Thoracic aorta (tissue), 2 donors: ENCODE measurements at regions not wholly inside any gene's neighbourhood (a gene's known extent, or its start where the extent isn't known, plus 50 kb on each side); places are given as distances from the start of the nearest gene placed in this dataset.

Experiments
- ATAC-seq: fragments of 150-250 bp; one replicate; pipeline ENCODE4 v1.8.0; 2017; ENCODE audit warnings: low read depth; ENCODE audit not compliant: insufficient number of reproducible peaks, low FRiP score
- DNase-seq: peaks from one replicate; pipeline ENCODE4 v3.0.0-alpha.2; 2020; ENCODE audit warnings: low spot score
- H3K27ac ChIP-seq, 2 donors: fragments of 200-600 bp; sonication (generic); 1 replicate in 1 of 2; 2 replicates in 1 of 2; pipeline ENCODE4 v1.5.1; 2016; ENCODE audit warnings: mild to moderate bottlenecking in 2 of 2, moderate library complexity in 2 of 2
- H3K27me3 ChIP-seq: fragments of 200-600 bp; sonication (generic); replicated peaks from 2 replicates; pipeline ENCODE4 v1.6.0; 2016; ENCODE audit warnings: mild to moderate bottlenecking; ENCODE audit not compliant: insufficient read depth
- H3K36me3 ChIP-seq: fragments of 200-600 bp; sonication (generic); one replicate; pipeline ENCODE4 v1.5.1; 2016
- H3K4me1 ChIP-seq, 2 donors: fragments of 200-600 bp; sonication (generic); 1 replicate in 1 of 2; 2 replicates in 1 of 2; pipeline versions ENCODE4 v1.5.1 to v1.6.0; 2016; ENCODE audit warnings: low read depth in 2 of 2, mild to moderate bottlenecking in 1 of 2; ENCODE audit not compliant: control insufficient read depth in 1 of 2
- H3K4me3 ChIP-seq: fragments of 200-600 bp; sonication (generic); 2 replicates; pipeline ENCODE4 v1.5.1; 2016; ENCODE audit warnings: mild to moderate bottlenecking
- H3K9me3 ChIP-seq: fragments of 200-600 bp; sonication (generic); 2 replicates; pipeline ENCODE4 v1.5.1; 2016
- TF ChIP-seq, protein P1 (sequence below): fragments of 200-600 bp; sonication (generic); IDR thresholded peaks from one replicate; pipeline ENCODE4 v1.5.1; 2019; ENCODE audit warnings: antibody characterized with exemption

DNA sequence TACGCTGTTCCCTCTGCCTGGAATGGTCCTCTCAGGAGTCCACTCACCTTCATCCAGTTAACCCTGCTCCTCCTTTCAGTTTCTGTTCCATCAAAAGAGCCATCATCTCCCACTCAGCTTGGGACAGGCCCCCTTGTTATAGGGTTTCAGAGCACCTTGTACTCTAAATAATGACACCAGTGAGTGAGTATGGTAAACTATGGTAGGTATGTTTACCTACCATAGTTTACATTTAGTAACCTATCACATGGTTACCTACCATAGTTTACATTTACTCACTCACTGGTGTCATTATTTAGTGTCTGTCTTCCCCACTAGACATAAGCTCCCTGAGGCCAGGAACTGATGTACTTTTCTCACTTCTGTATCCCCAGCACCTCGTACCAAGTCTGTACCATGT lies 130.2 kb upstream of the SESN3 start:
- H3K4me1 ChIP-seq: peaks cover 34 to 42% of the 10 kb centered on the region in 2 donors
- TF ChIP-seq, protein P1, sequence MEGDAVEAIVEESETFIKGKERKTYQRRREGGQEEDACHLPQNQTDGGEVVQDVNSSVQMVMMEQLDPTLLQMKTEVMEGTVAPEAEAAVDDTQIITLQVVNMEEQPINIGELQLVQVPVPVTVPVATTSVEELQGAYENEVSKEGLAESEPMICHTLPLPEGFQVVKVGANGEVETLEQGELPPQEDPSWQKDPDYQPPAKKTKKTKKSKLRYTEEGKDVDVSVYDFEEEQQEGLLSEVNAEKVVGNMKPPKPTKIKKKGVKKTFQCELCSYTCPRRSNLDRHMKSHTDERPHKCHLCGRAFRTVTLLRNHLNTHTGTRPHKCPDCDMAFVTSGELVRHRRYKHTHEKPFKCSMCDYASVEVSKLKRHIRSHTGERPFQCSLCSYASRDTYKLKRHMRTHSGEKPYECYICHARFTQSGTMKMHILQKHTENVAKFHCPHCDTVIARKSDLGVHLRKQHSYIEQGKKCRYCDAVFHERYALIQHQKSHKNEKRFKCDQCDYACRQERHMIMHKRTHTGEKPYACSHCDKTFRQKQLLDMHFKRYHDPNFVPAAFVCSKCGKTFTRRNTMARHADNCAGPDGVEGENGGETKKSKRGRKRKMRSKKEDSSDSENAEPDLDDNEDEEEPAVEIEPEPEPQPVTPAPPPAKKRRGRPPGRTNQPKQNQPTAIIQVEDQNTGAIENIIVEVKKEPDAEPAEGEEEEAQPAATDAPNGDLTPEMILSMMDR: no peak
- ATAC-seq (no peak), DNase-seq (no peak)
- no peaks in the 10 kb centered on the region for H3K27me3 ChIP-seq
- H3K27ac ChIP-seq: no peak overlapping the region
- H3K36me3 ChIP-seq: no peaks in the 10 kb centered on the region
- H3K9me3 ChIP-seq: no peaks in the 10 kb centered on the region
- no peak overlapping the region for H3K4me3 ChIP-seq

DNA sequence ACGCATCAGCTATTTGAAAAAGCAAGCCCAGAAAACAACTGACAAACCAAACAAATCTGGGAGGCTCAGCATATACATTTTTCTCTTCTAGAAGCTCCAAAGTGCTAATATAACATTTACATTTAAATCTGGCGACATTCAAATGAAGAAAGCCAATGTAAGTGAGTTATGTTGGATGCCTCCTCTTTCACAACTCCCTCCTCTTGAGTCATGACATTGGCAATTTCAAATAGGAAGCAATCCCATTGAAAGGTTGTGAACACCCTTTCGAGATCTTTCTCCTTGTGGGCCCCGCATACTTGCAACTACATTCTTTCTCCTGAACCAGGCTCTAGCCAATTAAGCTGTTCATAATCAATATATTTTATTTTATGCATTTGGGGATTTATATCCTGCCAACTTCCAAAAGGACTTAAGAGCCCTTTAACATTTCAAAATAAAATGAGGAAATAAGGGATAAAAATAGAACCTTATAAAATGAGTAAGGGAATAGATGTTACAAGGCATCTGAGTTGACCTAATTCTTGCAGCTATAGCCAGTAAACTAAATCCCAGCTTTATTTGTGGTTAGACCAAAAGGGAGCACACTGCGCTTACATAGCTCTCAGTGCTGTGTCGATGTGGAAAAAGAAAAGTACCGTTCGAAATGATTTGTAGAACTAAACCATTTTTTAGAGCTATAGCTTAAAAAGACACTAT lies 129.5 kb upstream of the SESN3 start:
- Histone ChIP-seq H3K27me3 (no peaks in the 10 kb centered on the region), H3K27ac (no peak overlapping the region), H3K4me1 (peaks cover 34 to 39% of the 10 kb centered on the region in 2 donors), H3K4me3 (no peak overlapping the region), H3K36me3 (no peaks in the 10 kb centered on the region), H3K9me3 (no peaks in the 10 kb centered on the region)
- no peak for DNase-seq
- no peak for ATAC-seq
- TF ChIP-seq, protein P1: no peak

DNA sequence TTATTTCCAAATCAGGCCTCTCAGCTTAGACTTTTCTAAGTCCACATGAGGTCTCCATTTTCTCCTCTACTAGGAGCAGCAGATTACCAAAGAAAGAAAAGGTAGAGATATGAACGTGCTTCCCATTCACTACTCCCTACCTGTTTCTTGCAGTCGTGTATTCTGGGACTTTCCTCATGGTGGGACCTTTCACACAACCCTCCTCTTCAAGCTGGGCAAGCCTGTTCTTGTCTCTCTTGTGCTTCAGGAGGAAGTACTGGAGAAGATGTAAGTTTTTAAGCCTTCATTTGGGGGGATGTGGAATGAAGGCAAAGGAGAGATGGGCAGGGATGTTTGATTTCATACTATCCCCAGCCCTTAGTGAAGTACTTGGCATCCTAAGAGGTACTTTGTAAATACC lies 128.8 kb upstream of the SESN3 start:
- Histone ChIP-seq H3K27ac (no peak overlapping the region), H3K9me3 (no peaks in the 10 kb centered on the region)
- no peak for ATAC-seq

DNA sequence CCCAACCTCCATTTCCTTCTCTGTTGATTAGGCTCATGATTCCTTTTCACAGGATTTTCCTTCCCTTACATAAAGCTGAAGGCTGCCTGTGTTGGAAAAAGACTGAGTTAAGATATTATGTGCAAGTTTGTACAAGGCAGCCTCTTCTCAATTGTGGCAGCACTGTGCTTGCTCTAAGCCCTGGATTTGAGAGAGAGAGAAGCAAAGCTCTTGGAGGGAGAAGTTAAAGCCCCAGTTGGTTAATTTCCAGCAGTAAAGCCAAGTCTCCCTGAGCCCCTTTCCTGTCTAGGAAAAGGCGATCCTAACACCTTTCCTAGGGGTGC lies 128.3 kb upstream of the SESN3 start:
- Histone ChIP-seq H3K4me1 (peaks cover 24 to 27% of the 10 kb centered on the region in 2 donors), H3K9me3 (no peaks in the 10 kb centered on the region), H3K27ac (no peak overlapping the region), H3K36me3 (no peaks in the 10 kb centered on the region), H3K4me3 (no peak overlapping the region), H3K27me3 (no peaks in the 10 kb centered on the region)
- TF ChIP-seq, protein P1: no peak
- ATAC-seq: peak; percentile 16
- DNase-seq: no peak

More for the DNA sequence above, 128.8 kb upstream of the SESN3 start:
- TF ChIP-seq, protein P1: no peak
- Histone ChIP-seq H3K4me3 (no peak overlapping the region), H3K27me3 (no peaks in the 10 kb centered on the region), H3K36me3 (no peaks in the 10 kb centered on the region), H3K4me1 (peaks cover 28 to 31% of the 10 kb centered on the region in 2 donors)
- DNase-seq: no peak

DNA sequence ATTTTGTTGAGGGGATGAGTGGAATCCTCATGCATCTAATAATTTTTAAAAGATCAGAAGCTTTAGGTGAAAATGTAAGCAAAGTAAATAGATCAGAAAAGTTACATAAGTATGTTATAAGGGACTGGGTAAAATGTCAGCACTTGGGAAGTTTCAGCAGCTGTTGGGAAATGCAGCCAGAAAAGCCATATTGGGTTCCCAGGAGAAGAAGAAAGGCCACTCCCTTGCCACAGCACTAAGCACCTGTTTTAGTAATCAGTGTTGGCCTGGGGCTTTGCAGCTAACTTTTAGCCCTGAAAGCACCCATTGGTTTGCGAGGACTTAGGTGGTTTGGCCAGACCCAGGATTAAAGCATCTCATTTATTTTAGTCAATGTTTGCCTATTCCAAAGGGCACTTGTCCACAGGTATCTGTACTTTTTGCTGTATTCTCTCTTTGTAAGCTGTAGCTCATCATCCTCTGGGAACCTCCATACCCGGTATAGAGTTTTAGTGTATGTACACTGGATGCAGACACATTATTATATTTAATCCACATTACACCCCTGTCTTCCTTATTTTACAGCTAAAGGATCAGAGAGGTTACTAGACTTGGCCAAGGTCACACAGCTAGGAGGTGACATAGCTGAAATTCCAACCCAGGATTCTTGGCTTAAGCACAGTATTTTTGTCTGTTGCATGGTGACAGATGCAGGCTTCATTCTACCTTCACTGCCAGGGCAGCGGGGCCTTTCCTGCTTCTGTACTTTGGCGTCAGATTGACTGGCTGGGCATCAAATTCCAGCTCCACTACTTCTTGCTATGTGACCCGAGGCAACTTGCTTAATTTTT lies 127.7 kb upstream of the SESN3 start:
- ATAC-seq (no peak), DNase-seq (no peak)
- H3K36me3 ChIP-seq: no peaks in the 10 kb centered on the region
- H3K27me3 ChIP-seq: no peaks in the 10 kb centered on the region
- no peaks in the 10 kb centered on the region for H3K9me3 ChIP-seq
- peaks cover 18 to 21% of the 10 kb centered on the region in 2 donors for H3K4me1 ChIP-seq
- TF ChIP-seq, protein P1: no peak
- no peak overlapping the region for H3K4me3 ChIP-seq
- no peak overlapping the region for H3K27ac ChIP-seq
